GM23338 (cell line): ENCODE measurements at regions not wholly inside any gene's neighbourhood (a gene's known extent, or its start where the extent isn't known, plus 50 kb on each side); places are given as distances from the start of the nearest gene placed in this dataset.
A peak's percentile ranks its signal among the peaks of the same experiment; 100 is the strongest.

Source experiments
- ATAC-seq: fragments of 200-7000 bp; cut with Tn5 transposase; 3 replicates; pipeline ENCODE4 v1.9.1; 2020
- DNase-seq: peaks from one replicate; pipeline ENCODE4 v3.0.0-alpha.2; 2015; ENCODE audit warnings: low spot score
- H2AFZ ChIP-seq: fragments of 200-600 bp; sonication (generic); 2 replicates; pipeline ENCODE4 v1.8.0; 2016; ENCODE audit warnings: antibody characterized with exemption, mild to moderate bottlenecking, moderate library complexity
- H3F3A ChIP-seq: fragments of 200-600 bp; sonication (generic); replicated peaks from 2 replicates; pipeline ENCODE4 v1.8.0; 2017; ENCODE audit warnings: antibody characterized with exemption, mixed run types, low read depth
- H3K27ac ChIP-seq: fragments of 200-600 bp; sonication (generic); 2 replicates; pipeline ENCODE4 v1.6.1; 2016; ENCODE audit warnings: low read depth
- H3K27me3 ChIP-seq: fragments of 200-600 bp; sonication (generic); 2 replicates; pipeline ENCODE4 v1.8.0; 2016; ENCODE audit warnings: mild to moderate bottlenecking, mixed run types, moderate library complexity; ENCODE audit not compliant: insufficient read depth
- H3K36me3 ChIP-seq: fragments of 200-600 bp; sonication (generic); 2 replicates; pipeline ENCODE4 v1.8.0; 2016; ENCODE audit warnings: mild to moderate bottlenecking; ENCODE audit not compliant: insufficient read depth
- H3K4me1 ChIP-seq: fragments of 200-600 bp; sonication (generic); 2 replicates; pipeline ENCODE4 v1.8.0; 2016; ENCODE audit warnings: mild to moderate bottlenecking, moderate library complexity; ENCODE audit not compliant: insufficient read depth
- H3K4me2 ChIP-seq: fragments of 200-600 bp; sonication (generic); 2 replicates; pipeline ENCODE4 v1.7.1; 2017; ENCODE audit warnings: mixed run types
- H3K4me3 ChIP-seq: fragments of 200-600 bp; sonication (generic); 2 replicates; pipeline ENCODE4 v1.6.1; 2016; ENCODE audit warnings: mixed run types
- H3K79me2 ChIP-seq: fragments of 200-600 bp; sonication (generic); replicated peaks from 2 replicates; pipeline ENCODE4 v1.8.0; 2017; ENCODE audit warnings: mild to moderate bottlenecking; ENCODE audit not compliant: insufficient read depth
- H3K9me2 ChIP-seq: fragments of 200-600 bp; sonication (generic); 2 replicates; pipeline ENCODE4 v1.8.0; 2017; ENCODE audit not compliant: insufficient read depth
- H4K20me1 ChIP-seq: fragments of 200-600 bp; sonication (generic); replicated peaks from 2 replicates; pipeline ENCODE4 v1.8.0; 2017; ENCODE audit warnings: mild to moderate bottlenecking; ENCODE audit not compliant: insufficient read depth
- H3K27ac Mint-ChIP-seq: 2 replicates; pipeline ENCODE4 v1.8.0; 2020; ENCODE audit warnings: inconsistent platforms, mild to moderate bottlenecking, moderate library complexity, mixed read lengths
- H3K27me3 Mint-ChIP-seq: 3 replicates; pipeline ENCODE4 v1.8.0; 2022; ENCODE audit warnings: low read depth, mild to moderate bottlenecking, moderate library complexity, mixed read lengths, inconsistent platforms; ENCODE audit not compliant: insufficient read depth, poor library complexity
- H3K36me3 Mint-ChIP-seq: 3 replicates; pipeline ENCODE4 v1.8.0; 2021; ENCODE audit warnings: low read depth, mild to moderate bottlenecking, inconsistent platforms, moderate library complexity, mixed read lengths
- H3K4me1 Mint-ChIP-seq: 3 replicates; pipeline ENCODE4 v1.8.0; 2020; ENCODE audit warnings: mild to moderate bottlenecking, inconsistent platforms, mixed read lengths
- H3K4me3 Mint-ChIP-seq: 3 replicates; pipeline ENCODE4 v1.8.0; 2021; ENCODE audit warnings: moderate library complexity, mild to moderate bottlenecking, inconsistent platforms, mixed read lengths
- H3K9me3 Mint-ChIP-seq: 3 replicates; pipeline ENCODE4 v1.8.0; 2020; ENCODE audit warnings: moderate library complexity, mild to moderate bottlenecking, inconsistent platforms, mixed read lengths
- CREB1 ChIP-seq: fragments of 250-450 bp; sonication (Bioruptor Pico); IDR thresholded peaks from 2 replicates; pipeline ENCODE4 v1.5.0; 2020; ENCODE audit warnings: low read depth, mild to moderate bottlenecking, moderate library complexity
- EZH2 ChIP-seq: fragments of 200-600 bp; sonication (generic); IDR thresholded peaks from one replicate; pipeline ENCODE4 v1.8.0; 2017; ENCODE audit warnings: antibody characterized with exemption, mild to moderate bottlenecking, low read depth; ENCODE audit not compliant: unreplicated experiment
- EZH2phosphoT487 ChIP-seq: fragments of 200-600 bp; sonication (generic); IDR thresholded peaks from one replicate; pipeline ENCODE4 v1.8.1; 2018; ENCODE audit warnings: antibody characterized with exemption; ENCODE audit not compliant: unreplicated experiment
- NANOG ChIP-seq: IDR thresholded peaks from 2 replicates; pipeline ENCODE4 v1.6.1; 2016; ENCODE audit warnings: antibody characterized with exemption, borderline replicate concordance
- POLR2AphosphoS5 ChIP-seq: IDR thresholded peaks from 2 replicates; pipeline ENCODE4 v1.6.1; 2016; ENCODE audit warnings: antibody characterized with exemption, low read depth
- STAT1 ChIP-seq: IDR thresholded peaks from one replicate; pipeline ENCODE4 v1.6.1; 2016; ENCODE audit warnings: antibody characterized with exemption; ENCODE audit not compliant: unreplicated experiment
- ZNF114 ChIP-seq: fragments of 250-450 bp; sonication (Bioruptor Pico); IDR thresholded peaks from 2 replicates; pipeline ENCODE4 v1.5.0; 2020; ENCODE audit warnings: mild to moderate bottlenecking, moderate library complexity
- TF ChIP-seq, protein P1 (sequence below): IDR thresholded peaks from 2 replicates; pipeline ENCODE4 v1.6.1; 2016; ENCODE audit warnings: antibody characterized with exemption
- TF ChIP-seq, protein P2 (sequence below): IDR thresholded peaks from one replicate; pipeline ENCODE4 v1.6.1; 2018; ENCODE audit warnings: antibody characterized with exemption; ENCODE audit not compliant: unreplicated experiment
- TF ChIP-seq, protein P3 (sequence below): fragments of 250-450 bp; sonication (Bioruptor Pico); IDR thresholded peaks from 2 replicates; pipeline ENCODE4 v1.5.0; 2020; ENCODE audit warnings: mild to moderate bottlenecking, moderate library complexity

- Mint-ChIP-seq H3K4me3 (no peak overlapping the region), H3K27ac (no peak overlapping the region), H3K9me3 (no peaks in the 10 kb centered on the region; the same call in 2 of the 3 replicates), H3K36me3 (no peaks in the 10 kb centered on the region), H3K27me3 (peaks cover 3% of the 10 kb centered on the region), H3K4me1 (peaks cover 33% of the 10 kb centered on the region)
- peak overlapping the region; percentile 35; the same call in 1 of the 2 replicates for H3K4me2 ChIP-seq
- H2AFZ ChIP-seq: no peak overlapping the region
- no peaks in the 10 kb centered on the region for H3K36me3 ChIP-seq
- no peak overlapping the region for H3K4me3 ChIP-seq
- no peaks in the 10 kb centered on the region for H4K20me1 ChIP-seq
- no peaks in the 10 kb centered on the region for H3F3A ChIP-seq
- H3K27ac ChIP-seq: no peak overlapping the region
- DNase-seq (peak; percentile 10), ATAC-seq (peak; percentile 58)
- no peaks in the 10 kb centered on the region for H3K79me2 ChIP-seq
- H3K4me1 ChIP-seq: peaks cover 22% of the 10 kb centered on the region
- TF ChIP-seq EZH2: no peak
- TF ChIP-seq EZH2phosphoT487: no peak
- TF ChIP-seq CREB1: no peak
- TF ChIP-seq ZNF114 (CRISPR knock-in tag): no peak
- TF ChIP-seq POLR2AphosphoS5: no peak
- TF ChIP-seq, protein P1, sequence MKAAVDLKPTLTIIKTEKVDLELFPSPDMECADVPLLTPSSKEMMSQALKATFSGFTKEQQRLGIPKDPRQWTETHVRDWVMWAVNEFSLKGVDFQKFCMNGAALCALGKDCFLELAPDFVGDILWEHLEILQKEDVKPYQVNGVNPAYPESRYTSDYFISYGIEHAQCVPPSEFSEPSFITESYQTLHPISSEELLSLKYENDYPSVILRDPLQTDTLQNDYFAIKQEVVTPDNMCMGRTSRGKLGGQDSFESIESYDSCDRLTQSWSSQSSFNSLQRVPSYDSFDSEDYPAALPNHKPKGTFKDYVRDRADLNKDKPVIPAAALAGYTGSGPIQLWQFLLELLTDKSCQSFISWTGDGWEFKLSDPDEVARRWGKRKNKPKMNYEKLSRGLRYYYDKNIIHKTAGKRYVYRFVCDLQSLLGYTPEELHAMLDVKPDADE: no peak
- TF ChIP-seq STAT1: no peak
- TF ChIP-seq, protein P2, sequence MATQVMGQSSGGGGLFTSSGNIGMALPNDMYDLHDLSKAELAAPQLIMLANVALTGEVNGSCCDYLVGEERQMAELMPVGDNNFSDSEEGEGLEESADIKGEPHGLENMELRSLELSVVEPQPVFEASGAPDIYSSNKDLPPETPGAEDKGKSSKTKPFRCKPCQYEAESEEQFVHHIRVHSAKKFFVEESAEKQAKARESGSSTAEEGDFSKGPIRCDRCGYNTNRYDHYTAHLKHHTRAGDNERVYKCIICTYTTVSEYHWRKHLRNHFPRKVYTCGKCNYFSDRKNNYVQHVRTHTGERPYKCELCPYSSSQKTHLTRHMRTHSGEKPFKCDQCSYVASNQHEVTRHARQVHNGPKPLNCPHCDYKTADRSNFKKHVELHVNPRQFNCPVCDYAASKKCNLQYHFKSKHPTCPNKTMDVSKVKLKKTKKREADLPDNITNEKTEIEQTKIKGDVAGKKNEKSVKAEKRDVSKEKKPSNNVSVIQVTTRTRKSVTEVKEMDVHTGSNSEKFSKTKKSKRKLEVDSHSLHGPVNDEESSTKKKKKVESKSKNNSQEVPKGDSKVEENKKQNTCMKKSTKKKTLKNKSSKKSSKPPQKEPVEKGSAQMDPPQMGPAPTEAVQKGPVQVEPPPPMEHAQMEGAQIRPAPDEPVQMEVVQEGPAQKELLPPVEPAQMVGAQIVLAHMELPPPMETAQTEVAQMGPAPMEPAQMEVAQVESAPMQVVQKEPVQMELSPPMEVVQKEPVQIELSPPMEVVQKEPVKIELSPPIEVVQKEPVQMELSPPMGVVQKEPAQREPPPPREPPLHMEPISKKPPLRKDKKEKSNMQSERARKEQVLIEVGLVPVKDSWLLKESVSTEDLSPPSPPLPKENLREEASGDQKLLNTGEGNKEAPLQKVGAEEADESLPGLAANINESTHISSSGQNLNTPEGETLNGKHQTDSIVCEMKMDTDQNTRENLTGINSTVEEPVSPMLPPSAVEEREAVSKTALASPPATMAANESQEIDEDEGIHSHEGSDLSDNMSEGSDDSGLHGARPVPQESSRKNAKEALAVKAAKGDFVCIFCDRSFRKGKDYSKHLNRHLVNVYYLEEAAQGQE: no peak
- TF ChIP-seq, protein P3, sequence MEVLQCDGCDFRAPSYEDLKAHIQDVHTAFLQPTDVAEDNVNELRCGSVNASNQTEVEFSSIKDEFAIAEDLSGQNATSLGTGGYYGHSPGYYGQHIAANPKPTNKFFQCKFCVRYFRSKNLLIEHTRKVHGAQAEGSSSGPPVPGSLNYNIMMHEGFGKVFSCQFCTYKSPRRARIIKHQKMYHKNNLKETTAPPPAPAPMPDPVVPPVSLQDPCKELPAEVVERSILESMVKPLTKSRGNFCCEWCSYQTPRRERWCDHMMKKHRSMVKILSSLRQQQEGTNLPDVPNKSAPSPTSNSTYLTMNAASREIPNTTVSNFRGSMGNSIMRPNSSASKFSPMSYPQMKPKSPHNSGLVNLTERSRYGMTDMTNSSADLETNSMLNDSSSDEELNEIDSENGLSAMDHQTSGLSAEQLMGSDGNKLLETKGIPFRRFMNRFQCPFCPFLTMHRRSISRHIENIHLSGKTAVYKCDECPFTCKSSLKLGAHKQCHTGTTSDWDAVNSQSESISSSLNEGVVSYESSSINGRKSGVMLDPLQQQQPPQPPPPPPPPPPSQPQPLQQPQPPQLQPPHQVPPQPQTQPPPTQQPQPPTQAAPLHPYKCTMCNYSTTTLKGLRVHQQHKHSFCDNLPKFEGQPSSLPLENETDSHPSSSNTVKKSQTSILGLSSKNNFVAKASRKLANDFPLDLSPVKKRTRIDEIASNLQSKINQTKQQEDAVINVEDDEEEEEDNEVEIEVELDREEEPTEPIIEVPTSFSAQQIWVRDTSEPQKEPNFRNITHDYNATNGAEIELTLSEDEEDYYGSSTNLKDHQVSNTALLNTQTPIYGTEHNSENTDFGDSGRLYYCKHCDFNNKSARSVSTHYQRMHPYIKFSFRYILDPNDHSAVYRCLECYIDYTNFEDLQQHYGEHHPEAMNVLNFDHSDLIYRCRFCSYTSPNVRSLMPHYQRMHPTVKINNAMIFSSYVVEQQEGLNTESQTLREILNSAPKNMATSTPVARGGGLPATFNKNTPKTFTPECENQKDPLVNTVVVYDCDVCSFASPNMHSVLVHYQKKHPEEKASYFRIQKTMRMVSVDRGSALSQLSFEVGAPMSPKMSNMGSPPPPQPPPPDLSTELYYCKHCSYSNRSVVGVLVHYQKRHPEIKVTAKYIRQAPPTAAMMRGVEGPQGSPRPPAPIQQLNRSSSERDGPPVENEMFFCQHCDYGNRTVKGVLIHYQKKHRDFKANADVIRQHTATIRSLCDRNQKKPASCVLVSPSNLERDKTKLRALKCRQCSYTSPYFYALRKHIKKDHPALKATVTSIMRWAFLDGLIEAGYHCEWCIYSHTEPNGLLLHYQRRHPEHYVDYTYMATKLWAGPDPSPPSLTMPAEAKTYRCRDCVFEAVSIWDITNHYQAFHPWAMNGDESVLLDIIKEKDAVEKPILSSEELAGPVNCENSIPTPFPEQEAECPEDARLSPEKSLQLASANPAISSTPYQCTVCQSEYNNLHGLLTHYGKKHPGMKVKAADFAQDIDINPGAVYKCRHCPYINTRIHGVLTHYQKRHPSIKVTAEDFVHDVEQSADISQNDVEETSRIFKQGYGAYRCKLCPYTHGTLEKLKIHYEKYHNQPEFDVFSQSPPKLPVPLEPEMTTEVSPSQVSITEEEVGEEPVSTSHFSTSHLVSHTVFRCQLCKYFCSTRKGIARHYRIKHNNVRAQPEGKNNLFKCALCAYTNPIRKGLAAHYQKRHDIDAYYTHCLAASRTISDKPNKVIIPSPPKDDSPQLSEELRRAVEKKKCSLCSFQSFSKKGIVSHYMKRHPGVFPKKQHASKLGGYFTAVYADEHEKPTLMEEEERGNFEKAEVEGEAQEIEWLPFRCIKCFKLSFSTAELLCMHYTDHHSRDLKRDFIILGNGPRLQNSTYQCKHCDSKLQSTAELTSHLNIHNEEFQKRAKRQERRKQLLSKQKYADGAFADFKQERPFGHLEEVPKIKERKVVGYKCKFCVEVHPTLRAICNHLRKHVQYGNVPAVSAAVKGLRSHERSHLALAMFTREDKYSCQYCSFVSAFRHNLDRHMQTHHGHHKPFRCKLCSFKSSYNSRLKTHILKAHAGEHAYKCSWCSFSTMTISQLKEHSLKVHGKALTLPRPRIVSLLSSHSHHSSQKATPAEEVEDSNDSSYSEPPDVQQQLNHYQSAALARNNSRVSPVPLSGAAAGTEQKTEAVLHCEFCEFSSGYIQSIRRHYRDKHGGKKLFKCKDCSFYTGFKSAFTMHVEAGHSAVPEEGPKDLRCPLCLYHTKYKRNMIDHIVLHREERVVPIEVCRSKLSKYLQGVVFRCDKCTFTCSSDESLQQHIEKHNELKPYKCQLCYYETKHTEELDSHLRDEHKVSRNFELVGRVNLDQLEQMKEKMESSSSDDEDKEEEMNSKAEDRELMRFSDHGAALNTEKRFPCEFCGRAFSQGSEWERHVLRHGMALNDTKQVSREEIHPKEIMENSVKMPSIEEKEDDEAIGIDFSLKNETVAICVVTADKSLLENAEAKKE (CRISPR knock-in tag): no peak
- TF ChIP-seq NANOG: no peak
- no peaks in the 10 kb centered on the region for H3K27me3 ChIP-seq
- no peaks in the 10 kb centered on the region for H3K9me2 ChIP-seq
Measured at GRCh38 chr15:69910514-69910913, 187.2 kb downstream of the TLE3 start.
